ENCODE measurements at regions not wholly inside any gene's neighbourhood (a gene's known extent, or its start where the extent isn't known, plus 50 kb on each side); places are given as distances from the start of the nearest gene placed in this dataset.

DNA sequence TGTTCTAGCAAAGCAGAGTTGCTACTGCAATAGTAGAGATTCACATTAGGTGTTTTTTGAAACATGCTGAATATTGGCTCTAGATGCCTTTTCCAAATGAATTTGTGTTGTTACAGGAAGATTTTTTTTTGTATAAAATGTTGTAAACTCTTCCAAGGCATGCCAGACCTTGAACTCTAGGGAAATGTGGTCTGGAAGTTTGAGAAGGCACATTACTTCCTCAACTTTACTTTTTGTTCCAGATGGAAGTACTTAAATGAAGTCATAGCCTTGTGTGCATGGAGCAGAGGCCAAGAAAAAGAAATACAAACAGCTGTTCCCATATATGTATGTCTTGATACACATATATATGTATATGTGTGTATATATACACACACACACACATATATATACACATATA lies 585.7 kb upstream of the MARCKS start (continued):
- TF ChIP-seq, protein P1, sequence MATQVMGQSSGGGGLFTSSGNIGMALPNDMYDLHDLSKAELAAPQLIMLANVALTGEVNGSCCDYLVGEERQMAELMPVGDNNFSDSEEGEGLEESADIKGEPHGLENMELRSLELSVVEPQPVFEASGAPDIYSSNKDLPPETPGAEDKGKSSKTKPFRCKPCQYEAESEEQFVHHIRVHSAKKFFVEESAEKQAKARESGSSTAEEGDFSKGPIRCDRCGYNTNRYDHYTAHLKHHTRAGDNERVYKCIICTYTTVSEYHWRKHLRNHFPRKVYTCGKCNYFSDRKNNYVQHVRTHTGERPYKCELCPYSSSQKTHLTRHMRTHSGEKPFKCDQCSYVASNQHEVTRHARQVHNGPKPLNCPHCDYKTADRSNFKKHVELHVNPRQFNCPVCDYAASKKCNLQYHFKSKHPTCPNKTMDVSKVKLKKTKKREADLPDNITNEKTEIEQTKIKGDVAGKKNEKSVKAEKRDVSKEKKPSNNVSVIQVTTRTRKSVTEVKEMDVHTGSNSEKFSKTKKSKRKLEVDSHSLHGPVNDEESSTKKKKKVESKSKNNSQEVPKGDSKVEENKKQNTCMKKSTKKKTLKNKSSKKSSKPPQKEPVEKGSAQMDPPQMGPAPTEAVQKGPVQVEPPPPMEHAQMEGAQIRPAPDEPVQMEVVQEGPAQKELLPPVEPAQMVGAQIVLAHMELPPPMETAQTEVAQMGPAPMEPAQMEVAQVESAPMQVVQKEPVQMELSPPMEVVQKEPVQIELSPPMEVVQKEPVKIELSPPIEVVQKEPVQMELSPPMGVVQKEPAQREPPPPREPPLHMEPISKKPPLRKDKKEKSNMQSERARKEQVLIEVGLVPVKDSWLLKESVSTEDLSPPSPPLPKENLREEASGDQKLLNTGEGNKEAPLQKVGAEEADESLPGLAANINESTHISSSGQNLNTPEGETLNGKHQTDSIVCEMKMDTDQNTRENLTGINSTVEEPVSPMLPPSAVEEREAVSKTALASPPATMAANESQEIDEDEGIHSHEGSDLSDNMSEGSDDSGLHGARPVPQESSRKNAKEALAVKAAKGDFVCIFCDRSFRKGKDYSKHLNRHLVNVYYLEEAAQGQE (IDR thresholded peaks at IDR 0.05; ENCODE audit: low read depth) = no peak
- no peak for TF ChIP-seq ZNF274 (IDR thresholded peaks at IDR 0.05; ENCODE audit: low read depth, low read length)
- TF ChIP-seq YY1 (IDR thresholded peaks at IDR 0.05; ENCODE audit: extremely low read depth, insufficient replicate concordance, low read depth, low read length) = no peak
- no peak for TF ChIP-seq CEBPB (IDR thresholded peaks at IDR 0.05; ENCODE audit: low read depth)

DNA sequence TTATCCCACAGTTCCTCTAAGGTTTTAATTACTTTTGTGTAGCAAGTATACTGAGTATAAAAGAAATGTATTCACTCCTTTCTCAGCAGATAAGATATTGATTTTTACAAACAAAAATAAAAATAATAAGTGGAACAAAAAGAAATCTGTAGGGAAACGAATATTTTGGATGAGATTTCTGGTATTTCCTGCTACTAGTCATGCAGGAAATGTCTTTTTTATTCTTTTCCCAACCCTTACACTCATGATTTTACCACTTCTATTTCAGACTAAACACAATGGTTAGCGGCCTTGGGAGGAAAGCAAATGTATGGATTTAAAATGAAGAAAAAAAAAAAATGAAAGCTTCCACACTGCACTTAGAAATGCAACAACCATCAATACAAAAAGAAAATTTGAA lies 580.5 kb upstream of the MARCKS start:
- POLR2A ChIA-PET = no interaction called here
- Histone ChIP-seq H3K36me3 (ENCODE audit: control insufficient read depth in 1 of 2, insufficient read depth in 2 of 2, low read length in 2 of 2) (no peaks in the 10 kb centered on the region), H3K9me2 (ENCODE audit: insufficient read depth) (no peaks in the 10 kb centered on the region; the same call in 1 of the 2 replicates), H3K27ac (ENCODE audit: low read depth, low read length) (no peak overlapping the region), H2AFZ (ENCODE audit: low read depth, low read length, poor library complexity, severe bottlenecking) (no peak overlapping the region), H3K4me3 (replicated peaks in 1 of 2; ENCODE audit: low read depth in 1 of 2, low read length in 2 of 2) (no peak overlapping the region), H3K4me1 (ENCODE audit: control insufficient read depth in 1 of 2, insufficient read depth in 2 of 2, low read length in 2 of 2) (no peaks in the 10 kb centered on the region), H3K9me3 (ENCODE audit: control insufficient read depth in 1 of 2, insufficient read depth in 1 of 2, low read depth in 1 of 2, low read length in 2 of 2) (no peaks in the 10 kb centered on the region), H3K79me2 (ENCODE audit: insufficient read depth, low read length) (no peaks in the 10 kb centered on the region), H4K20me1 (ENCODE audit: insufficient read depth) (no peaks in the 10 kb centered on the region), H3K4me2 (ENCODE audit: low read length) (no peak overlapping the region), H3K9ac (ENCODE audit: low read length) (no peak overlapping the region), H3K27me3 (ENCODE audit: insufficient read depth, low read length) (no peaks in the 10 kb centered on the region)
- DNase-seq (ENCODE audit: low read depth, low spot score) = no peak
- intact Hi-C loops (cut with micrococcal nuclease) = no loop called here
- RAD21 ChIA-PET (ENCODE audit: low non-redundant PET in 1 of 2, low total read pairs in 2 of 2, uncharacterized antibody in 2 of 2, unreplicated experiment in 2 of 2) = no interaction called here
- BruUV-seq (replicated peaks) = no TSS peak
- CTCF ChIA-PET = no interaction called here
- ATAC-seq = no peak
- no peak for TF ChIP-seq POLR2AphosphoS5 (IDR thresholded peaks at IDR 0.05; ENCODE audit: low read depth, low read length)
- no peak for TF ChIP-seq EGR1 (IDR thresholded peaks at IDR 0.05; ENCODE audit: low read depth)
- no peak for TF ChIP-seq ELF1 (IDR thresholded peaks at IDR 0.05; ENCODE audit: borderline replicate concordance, low read depth)
- TF ChIP-seq SIN3A (IDR thresholded peaks at IDR 0.05; ENCODE audit: low read depth) = no peak
- TF ChIP-seq CBX3 (IDR thresholded peaks at IDR 0.05; ENCODE audit: low read depth) = no peak
- TF ChIP-seq, protein P2, sequence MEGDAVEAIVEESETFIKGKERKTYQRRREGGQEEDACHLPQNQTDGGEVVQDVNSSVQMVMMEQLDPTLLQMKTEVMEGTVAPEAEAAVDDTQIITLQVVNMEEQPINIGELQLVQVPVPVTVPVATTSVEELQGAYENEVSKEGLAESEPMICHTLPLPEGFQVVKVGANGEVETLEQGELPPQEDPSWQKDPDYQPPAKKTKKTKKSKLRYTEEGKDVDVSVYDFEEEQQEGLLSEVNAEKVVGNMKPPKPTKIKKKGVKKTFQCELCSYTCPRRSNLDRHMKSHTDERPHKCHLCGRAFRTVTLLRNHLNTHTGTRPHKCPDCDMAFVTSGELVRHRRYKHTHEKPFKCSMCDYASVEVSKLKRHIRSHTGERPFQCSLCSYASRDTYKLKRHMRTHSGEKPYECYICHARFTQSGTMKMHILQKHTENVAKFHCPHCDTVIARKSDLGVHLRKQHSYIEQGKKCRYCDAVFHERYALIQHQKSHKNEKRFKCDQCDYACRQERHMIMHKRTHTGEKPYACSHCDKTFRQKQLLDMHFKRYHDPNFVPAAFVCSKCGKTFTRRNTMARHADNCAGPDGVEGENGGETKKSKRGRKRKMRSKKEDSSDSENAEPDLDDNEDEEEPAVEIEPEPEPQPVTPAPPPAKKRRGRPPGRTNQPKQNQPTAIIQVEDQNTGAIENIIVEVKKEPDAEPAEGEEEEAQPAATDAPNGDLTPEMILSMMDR (IDR thresholded peaks at IDR 0.05 in 2 of 3, conservative IDR thresholded peaks at IDR 0.05 in 1 of 3; ENCODE audit: borderline replicate concordance in 1 of 3, insufficient read depth in 1 of 3, low read depth in 2 of 3, low read length in 2 of 3) = no peak
- TF ChIP-seq, protein P3, sequence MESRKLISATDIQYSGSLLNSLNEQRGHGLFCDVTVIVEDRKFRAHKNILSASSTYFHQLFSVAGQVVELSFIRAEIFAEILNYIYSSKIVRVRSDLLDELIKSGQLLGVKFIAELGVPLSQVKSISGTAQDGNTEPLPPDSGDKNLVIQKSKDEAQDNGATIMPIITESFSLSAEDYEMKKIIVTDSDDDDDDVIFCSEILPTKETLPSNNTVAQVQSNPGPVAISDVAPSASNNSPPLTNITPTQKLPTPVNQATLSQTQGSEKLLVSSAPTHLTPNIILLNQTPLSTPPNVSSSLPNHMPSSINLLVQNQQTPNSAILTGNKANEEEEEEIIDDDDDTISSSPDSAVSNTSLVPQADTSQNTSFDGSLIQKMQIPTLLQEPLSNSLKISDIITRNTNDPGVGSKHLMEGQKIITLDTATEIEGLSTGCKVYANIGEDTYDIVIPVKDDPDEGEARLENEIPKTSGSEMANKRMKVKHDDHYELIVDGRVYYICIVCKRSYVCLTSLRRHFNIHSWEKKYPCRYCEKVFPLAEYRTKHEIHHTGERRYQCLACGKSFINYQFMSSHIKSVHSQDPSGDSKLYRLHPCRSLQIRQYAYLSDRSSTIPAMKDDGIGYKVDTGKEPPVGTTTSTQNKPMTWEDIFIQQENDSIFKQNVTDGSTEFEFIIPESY (IDR thresholded peaks at IDR 0.05; ENCODE audit: extremely low read depth, insufficient replicate concordance, low read length) = no peak
- TF ChIP-seq YY1 (IDR thresholded peaks at IDR 0.05; ENCODE audit: extremely low read depth, insufficient replicate concordance, low read depth, low read length) = no peak
- TF ChIP-seq SP1 (IDR thresholded peaks at IDR 0.05; ENCODE audit: low read depth) = no peak
- TF ChIP-seq, protein P4, sequence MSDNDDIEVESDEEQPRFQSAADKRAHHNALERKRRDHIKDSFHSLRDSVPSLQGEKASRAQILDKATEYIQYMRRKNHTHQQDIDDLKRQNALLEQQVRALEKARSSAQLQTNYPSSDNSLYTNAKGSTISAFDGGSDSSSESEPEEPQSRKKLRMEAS (IDR thresholded peaks at IDR 0.05) = no peak
- no peak for TF ChIP-seq JUND (IDR thresholded peaks at IDR 0.05)
- TF ChIP-seq CEBPB (IDR thresholded peaks at IDR 0.05; ENCODE audit: low read depth) = no peak
- no peak for TF ChIP-seq ZFX (IDR thresholded peaks at IDR 0.05)
- no peak for TF ChIP-seq TCF7L2 (IDR thresholded peaks at IDR 0.05; ENCODE audit: borderline replicate concordance, extremely low read depth, insufficient read depth, insufficient read length)
- no peak for TF ChIP-seq EZH2phosphoT487 (IDR thresholded peaks at IDR 0.05; ENCODE audit: borderline replicate concordance)
- no peak for TF ChIP-seq SRF (IDR thresholded peaks at IDR 0.05; ENCODE audit: low read depth)
- no peak for TF ChIP-seq FOSL1 (IDR thresholded peaks at IDR 0.05; ENCODE audit: low read depth)
- TF ChIP-seq EZH2 (IDR thresholded peaks at IDR 0.05) = no peak
